GM21619 (cell line): ENCODE measurements at regions not wholly inside any gene's neighbourhood (a gene's known extent, or its start where the extent isn't known, plus 50 kb on each side); places are given as distances from the start of the nearest gene placed in this dataset.

Experiments used
- ATAC-seq: cut with Tn5 transposase; IDR thresholded peaks from one replicate; pipeline ENCODE4 v1.9.1; 2021; ENCODE audit not compliant: unreplicated experiment

DNA sequence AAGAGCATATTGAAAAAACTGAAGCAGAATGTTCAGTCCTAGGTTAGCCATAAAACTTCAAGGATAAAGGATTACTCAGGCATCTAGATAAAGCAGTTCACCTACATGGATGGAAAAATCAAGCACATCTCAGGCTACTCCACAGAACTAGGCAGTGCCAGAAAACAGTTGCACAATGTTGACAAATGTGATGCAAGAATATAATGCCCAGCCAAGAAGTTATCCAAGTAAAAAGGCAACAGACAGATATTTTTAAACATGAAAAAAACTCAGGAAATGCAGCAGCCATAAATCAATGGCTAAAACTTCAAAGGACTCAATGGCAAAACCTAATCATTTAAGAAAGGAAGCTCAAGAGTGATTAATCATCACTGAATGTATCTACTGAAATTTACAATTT is 456.0 kb upstream of the FAM241A start:
- ATAC-seq, result no peak

DNA sequence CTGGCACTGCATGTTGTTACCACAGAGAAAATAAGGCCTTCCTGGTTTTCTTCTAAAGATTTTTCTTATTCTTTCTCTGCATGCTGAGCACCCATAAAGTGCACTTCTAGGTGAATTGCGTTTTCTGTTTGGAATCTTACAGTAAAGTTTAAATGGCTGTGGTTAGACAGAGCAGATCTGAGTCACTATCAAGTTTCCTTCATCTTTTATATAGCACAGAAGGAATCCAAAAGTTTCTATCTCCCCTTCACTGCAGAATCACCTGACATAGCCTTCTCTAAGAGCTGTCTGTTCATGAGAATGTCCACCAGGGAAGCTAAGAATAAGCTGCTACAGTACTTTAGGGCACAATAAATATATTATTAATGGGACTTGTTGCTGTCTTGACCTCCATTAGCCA is 455.5 kb upstream of the FAM241A start:
- no peak for ATAC-seq

- no peak for ATAC-seq
Observed at GRCh38 chr4:111693758-111694157, 451.5 kb upstream of the FAM241A start.

GRCh38 chr4:111695677-111696076 is 449.6 kb upstream of the FAM241A start:
- ATAC-seq, result no peak

GRCh38 chr4:111696505-111696904 is 448.7 kb upstream of the FAM241A start:
- ATAC-seq, result no peak

DNA sequence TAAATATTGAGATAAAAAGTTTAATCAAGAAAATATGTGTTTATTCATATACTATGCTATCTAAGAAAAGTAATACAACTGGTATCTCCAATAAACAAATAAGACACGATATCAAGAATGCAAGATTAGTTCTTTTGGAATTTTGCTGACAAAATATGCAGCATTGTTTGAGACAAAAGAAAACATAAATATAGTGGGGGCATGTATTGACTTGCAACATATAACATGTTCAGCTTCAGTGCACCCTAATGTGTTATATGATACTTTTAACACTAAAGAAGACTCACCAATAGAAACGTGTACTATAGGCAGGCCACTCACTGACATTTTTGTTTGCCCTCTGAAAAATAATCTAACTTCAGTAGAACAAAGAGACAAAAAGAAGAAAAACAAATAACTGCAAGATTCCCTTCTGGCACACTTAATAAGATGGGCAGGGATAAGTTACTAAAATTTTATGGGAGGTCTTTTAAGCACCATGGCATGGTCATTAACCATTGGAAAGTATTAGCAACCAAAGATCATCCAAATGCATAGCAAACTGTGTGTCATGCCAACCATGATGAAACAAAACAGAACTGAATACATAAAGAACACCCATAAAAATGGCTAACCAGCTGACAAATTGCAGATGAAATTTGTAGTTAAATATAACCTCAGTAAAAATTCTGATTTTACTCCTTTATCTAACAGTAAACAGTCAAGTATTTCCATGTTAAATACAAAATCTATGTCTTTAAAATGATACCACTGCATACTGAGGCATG is 447.9 kb upstream of the FAM241A start:
- no peak for ATAC-seq

DNA sequence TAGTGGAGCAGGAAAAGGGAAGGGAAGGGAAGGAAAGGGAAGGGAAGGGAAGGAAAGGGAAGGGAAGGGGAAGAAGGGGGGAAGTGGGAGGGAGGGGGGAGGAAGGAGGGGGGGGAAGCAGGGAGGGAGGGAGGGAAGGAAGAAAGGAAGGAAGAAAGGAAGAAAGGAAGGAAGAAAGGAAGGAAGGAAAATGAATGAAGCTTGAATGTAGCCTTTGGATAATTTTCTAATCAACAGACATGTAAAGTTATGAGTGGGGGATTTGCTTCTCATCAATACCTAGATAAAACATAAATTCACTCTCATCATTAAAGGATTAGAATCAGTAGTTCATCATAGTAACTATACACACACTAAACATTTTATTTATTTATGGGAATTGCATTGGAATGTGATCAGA is 446.9 kb upstream of the FAM241A start:
- no peak for ATAC-seq

GRCh38 chr4:111699165-111699564 is 446.1 kb upstream of the FAM241A start:
- no peak for ATAC-seq

- no peak for ATAC-seq
Observed at GRCh38 chr4:111701102-111701501, 444.2 kb upstream of the FAM241A start.

- ATAC-seq, result no peak
Observed at GRCh38 chr4:111707491-111707890, 437.8 kb upstream of the FAM241A start.

DNA sequence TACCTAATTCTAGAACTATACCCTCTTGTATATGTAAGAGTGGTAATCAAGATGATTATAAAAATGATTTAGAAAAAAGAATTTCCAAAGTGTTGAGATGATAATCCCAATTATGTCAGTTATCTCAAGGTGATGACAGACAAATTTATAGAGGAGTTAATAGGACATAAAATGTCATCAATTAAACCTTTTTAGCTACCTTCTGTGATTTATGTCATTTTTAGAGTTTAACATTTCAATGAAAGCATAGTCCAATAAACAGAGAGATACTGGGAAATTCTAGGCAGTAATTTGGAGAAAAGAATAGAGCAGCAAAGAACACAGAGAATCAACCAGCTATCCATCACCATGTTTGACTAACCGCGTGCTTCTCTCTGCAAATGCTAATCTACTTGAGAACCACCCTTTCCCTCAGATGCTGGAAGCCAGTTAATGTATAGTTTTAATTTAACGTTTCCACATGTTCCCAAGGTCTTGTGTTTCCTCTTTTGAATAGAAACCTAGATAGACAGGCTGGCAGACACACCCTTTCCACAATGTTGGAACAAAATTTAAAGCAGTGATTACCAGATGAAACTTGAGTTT is 433.1 kb upstream of the FAM241A start:
- no peak for ATAC-seq

DNA sequence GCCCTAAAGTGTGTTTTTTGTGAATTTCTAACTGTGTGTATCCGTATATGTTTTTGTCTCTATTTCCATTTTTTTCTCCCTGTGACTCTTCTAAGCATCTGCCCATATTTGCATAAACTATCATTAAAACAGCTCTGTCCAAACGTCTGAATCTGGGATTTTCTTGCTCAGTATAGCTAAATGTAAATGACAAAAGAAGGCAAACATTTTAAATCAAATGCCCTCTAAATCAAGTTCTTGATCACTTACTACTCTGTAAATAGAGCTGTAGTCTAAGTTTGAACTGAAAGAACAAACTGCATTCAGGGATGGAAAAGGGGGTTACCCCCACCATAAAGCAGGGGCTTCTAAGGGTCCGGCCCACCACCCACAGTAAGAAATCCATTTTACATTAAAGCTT is 432.0 kb upstream of the FAM241A start:
- no peak for ATAC-seq

DNA sequence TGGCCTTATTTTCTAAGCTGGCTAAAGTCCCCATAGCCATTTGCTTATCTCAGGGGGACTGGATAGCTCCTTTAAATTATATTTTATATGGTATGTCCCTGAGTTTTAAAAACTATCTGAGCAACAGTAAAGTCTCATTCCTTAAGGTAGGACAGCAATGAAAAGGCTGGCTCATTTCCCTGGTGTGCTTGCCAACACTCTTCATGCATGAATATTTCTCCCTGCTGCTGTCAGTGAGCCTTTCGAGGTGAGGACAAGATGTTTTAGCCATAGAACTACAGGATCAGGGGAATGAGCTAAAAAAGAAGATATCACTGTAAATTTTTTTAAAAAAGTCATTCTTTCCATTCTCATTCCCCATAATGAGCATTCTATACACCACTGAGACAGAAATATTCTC is 427.3 kb upstream of the FAM241A start:
- ATAC-seq, result no peak

DNA sequence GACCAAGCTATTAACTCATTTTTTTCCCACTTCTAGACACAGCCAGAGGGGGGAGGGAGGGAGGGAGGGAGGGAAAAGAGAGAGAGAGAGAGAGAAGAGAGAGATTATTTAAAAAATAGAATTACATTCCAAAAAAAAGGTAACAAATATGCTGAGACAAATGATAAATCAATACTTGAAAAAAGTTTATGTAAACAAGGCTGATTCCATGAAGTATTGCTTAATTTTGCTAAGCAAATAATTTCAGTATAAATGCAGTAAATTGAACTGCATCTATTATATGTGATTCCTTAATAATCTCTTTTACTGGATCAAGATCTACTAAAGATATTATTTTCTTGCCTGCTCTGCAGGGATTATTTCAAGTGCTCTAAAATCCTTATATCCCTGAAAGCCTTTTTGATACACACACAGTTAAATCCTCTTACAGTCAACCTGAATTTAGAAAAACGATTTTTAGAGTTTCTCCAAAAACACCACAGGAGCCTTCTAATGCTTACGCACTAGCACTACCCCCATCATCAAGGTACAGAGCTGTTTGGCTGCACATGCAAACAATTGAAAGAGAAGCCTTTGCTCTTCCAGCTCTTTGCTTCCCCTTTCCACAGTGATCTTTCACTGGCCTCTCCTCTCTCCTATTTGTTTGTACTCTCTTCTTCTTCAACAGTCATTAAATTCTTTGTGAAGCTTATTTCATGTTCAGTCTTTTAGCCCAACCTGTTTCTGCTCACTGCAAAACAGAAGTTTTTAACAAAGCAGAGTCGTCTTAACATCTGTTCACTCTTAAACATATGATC is 426.3 kb upstream of the FAM241A start:
- no peak for ATAC-seq

GRCh38 chr4:111720866-111721265 is 424.4 kb upstream of the FAM241A start:
- ATAC-seq, result no peak

GRCh38 chr4:111722213-111722720 is 423.0 kb upstream of the FAM241A start:
- no peak for ATAC-seq

DNA sequence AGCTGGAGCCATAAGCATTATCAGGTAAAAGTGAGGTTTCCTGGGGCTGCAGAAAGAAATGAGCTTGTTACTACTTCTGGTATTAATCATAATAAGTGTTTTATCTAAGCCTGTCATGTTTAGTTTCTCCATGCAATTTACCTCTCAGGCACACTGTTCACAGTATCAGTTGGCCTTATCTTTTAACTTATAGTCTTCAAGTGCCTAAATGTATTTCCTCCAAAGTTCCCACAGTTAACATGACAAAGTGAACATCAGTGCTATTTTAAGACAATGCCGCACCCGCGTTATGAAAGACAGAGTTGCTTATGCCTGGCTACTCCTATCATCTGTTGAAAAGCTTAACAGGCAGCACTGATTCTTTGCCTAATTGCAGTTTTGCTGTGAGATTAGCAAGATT is 408.7 kb upstream of the FAM241A start:
- ATAC-seq, result no peak

DNA sequence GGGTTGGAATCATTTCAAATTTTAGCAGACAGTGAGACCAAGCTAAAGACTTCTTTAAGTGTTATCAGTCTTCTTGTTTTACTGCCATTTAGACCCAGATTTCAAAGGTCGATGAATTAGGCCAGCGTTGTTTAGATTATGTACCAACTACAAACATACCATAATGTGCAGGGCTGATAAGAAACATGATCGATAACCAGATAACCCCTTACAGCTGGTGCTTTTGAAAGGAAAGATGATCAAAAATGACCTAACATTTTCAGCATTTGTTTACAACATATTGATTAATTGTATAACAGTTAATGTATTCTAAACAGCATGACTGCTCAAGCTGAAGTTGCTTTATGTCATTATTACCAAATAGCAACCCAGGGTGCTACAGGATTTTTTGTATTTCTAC is 400.4 kb upstream of the FAM241A start:
- no peak for ATAC-seq

DNA sequence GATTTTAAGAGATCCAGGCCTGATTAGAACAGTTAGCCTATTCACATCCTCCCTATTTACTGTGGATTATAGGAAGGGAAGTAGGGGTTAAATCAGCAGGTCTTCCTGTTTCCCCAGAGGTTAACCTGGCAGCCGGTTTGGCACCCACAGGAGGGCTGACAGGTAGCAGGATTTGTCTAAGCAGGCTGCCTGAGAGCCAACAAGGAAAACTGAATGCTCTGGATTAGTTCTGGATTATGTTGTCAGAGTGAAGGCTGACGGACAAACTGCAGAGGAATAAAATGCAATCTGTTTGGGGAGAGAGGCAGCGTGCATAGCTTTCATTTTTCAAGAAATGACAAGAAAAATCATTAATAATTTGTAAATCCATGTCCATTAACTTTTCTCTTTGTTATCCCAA is 397.1 kb upstream of the FAM241A start:
- no peak for ATAC-seq

- ATAC-seq, result no peak
Observed at GRCh38 chr4:111754003-111754402, 391.3 kb upstream of the FAM241A start.

DNA sequence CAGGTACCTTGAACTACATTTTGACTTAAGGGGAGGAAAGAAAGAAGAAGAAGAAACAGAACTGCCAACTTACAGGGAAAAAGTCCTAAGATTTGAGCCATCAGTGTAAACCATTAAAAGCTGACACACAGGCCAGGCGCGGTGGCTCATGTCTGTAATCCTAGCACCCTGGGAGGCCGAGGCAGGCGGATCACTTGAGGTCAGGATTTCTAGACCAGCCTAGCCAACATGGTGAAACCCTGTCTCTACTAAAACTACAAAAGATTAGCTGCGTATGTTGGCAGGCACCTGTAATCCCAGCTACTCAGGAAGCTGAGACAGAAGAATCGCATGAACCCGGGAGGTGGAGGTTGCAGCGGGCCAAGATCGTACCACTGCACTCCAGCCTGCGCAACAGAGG is 389.7 kb upstream of the FAM241A start:
- ATAC-seq, result no peak

GRCh38 chr4:111761531-111761930 is 383.7 kb upstream of the FAM241A start:
- no peak for ATAC-seq
